ENCODE measurements at regions not wholly inside any gene's neighbourhood (a gene's known extent, or its start where the extent isn't known, plus 50 kb on each side); places are given as distances from the start of the nearest gene placed in this dataset.

DNA sequence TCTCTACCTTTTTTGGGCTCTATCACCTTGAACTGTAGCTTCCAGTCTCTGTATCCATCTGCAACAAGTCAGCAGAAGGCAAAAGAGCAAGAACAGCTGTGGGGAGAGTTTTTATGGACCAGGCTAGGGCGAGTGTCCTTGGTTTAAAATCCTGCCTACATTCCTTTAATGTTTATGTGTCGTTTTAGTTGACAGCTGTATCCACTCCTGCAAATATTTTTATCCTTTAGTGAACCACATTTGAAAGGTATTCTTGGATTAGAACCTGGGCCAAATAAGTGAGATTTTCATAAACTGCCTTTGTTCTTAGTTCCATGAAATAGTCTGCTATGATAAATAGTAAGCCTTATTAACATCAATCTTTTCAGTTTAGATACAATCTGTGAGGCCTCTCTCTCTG is 712.2 kb downstream of the ETS1 start:
- intact Hi-C loops (cut with DNase I): no loop called here
- Histone ChIP-seq H3K27me3 (no peaks in the 10 kb centered on the region), H3K4me3 (no peak overlapping the region), H3K9me3 (no peaks in the 10 kb centered on the region), H3K36me3 (no peaks in the 10 kb centered on the region), H3K4me1 (no peaks in the 10 kb centered on the region), H3K27ac (no peak overlapping the region)
- TF ChIP-seq, protein P1, sequence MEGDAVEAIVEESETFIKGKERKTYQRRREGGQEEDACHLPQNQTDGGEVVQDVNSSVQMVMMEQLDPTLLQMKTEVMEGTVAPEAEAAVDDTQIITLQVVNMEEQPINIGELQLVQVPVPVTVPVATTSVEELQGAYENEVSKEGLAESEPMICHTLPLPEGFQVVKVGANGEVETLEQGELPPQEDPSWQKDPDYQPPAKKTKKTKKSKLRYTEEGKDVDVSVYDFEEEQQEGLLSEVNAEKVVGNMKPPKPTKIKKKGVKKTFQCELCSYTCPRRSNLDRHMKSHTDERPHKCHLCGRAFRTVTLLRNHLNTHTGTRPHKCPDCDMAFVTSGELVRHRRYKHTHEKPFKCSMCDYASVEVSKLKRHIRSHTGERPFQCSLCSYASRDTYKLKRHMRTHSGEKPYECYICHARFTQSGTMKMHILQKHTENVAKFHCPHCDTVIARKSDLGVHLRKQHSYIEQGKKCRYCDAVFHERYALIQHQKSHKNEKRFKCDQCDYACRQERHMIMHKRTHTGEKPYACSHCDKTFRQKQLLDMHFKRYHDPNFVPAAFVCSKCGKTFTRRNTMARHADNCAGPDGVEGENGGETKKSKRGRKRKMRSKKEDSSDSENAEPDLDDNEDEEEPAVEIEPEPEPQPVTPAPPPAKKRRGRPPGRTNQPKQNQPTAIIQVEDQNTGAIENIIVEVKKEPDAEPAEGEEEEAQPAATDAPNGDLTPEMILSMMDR (IDR thresholded peaks at IDR 0.05): no peak
- TF ChIP-seq POLR2A (IDR thresholded peaks at IDR 0.05): no peak
- DNase-seq: no peak
- 6 to 26% methylated on average over 2 of the region's 2 CpGs for WGBS, 2 donors

DNA sequence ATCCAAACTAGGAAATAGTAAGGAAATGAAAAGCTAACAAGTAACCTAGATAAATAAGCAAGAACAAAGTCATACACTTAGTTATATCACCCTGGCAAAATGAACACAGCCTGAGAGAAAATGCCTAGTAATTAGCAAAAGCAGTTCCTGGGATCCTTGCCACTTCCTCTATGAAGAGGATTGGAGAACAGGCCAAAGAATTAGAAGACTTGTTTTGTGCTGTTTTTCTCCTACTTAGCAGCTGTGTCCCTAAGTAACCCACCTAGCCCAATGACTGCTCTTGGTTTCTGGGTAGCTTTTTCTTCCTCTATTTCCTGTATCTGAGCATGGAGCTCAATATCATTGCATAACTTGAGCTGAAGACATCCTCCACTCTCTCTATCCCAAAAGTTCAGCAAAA is 713.9 kb downstream of the ETS1 start:
- Histone ChIP-seq H3K27ac (no peak overlapping the region), H3K4me3 (no peak overlapping the region), H3K36me3 (no peaks in the 10 kb centered on the region), H3K27me3 (no peaks in the 10 kb centered on the region), H3K4me1 (no peaks in the 10 kb centered on the region), H3K9me3 (no peaks in the 10 kb centered on the region)
- intact Hi-C loops (cut with DNase I): no loop called here
- TF ChIP-seq POLR2A (IDR thresholded peaks at IDR 0.05): no peak
- TF ChIP-seq, protein P1 (IDR thresholded peaks at IDR 0.05): no peak
- DNase-seq: no peak

DNA sequence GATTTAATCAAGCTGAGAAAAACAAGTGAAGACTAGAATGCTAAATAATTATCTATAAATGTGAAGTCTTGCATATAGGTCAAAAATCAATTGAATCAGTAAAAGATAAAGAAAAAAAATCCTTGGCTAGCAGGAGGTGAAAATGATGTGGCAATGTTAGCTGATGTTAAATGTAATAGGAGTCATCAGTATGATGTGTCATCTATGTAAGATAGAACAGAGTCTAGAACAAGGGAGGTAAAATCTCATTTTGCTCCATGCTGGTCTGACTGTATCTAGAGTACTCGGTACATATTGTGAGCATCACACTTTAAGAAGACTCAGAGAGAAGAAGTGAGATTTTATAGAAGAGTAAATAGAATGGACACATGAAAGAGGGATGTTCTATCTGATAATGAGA is 721.2 kb downstream of the ETS1 start:
- no peak for TF ChIP-seq POLR2A (IDR thresholded peaks at IDR 0.05)
- TF ChIP-seq, protein P1 (IDR thresholded peaks at IDR 0.05): no peak
- Histone ChIP-seq H3K27ac (no peak overlapping the region), H3K4me1 (no peaks in the 10 kb centered on the region), H3K27me3 (no peaks in the 10 kb centered on the region), H3K36me3 (no peaks in the 10 kb centered on the region), H3K9me3 (no peaks in the 10 kb centered on the region), H3K4me3 (no peak overlapping the region)
- DNase-seq: no peak
- intact Hi-C loops (cut with DNase I): no loop called here
- WGBS, 2 donors: 86 to 95% methylated on average over 1 of the region's 1 CpG

DNA sequence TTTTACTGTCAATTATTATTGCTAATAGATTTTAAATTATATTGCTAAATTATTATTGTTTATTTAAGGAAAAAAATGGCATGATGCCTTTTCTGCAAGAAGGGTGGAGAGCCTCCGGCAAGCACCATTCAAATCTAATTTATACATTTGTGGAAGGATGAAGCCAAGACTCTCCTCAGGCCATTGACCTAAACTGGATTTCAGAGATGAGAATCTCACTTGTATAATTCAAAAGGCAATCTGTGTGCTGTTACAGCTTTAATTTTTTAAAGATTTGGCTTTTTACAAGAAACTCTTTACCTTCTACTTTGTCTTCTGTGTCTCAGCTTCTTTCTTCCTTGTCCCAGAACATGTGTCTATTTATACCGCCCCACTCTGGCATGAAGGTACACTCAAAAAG is 722.5 kb downstream of the ETS1 start:
- no peak for DNase-seq
- WGBS, 2 donors: 76 to 89% methylated on average over 2 of the region's 2 CpGs
- TF ChIP-seq, protein P1 (IDR thresholded peaks at IDR 0.05): no peak
- TF ChIP-seq POLR2A (IDR thresholded peaks at IDR 0.05): no peak
- H3K4me1 ChIP-seq: no peaks in the 10 kb centered on the region
- no peaks in the 10 kb centered on the region for H3K9me3 ChIP-seq
- H3K27ac ChIP-seq: no peak overlapping the region
- no peaks in the 10 kb centered on the region for H3K36me3 ChIP-seq
- intact Hi-C loops (cut with DNase I): no loop called here
- no peaks in the 10 kb centered on the region for H3K27me3 ChIP-seq
- H3K4me3 ChIP-seq: no peak overlapping the region

DNA sequence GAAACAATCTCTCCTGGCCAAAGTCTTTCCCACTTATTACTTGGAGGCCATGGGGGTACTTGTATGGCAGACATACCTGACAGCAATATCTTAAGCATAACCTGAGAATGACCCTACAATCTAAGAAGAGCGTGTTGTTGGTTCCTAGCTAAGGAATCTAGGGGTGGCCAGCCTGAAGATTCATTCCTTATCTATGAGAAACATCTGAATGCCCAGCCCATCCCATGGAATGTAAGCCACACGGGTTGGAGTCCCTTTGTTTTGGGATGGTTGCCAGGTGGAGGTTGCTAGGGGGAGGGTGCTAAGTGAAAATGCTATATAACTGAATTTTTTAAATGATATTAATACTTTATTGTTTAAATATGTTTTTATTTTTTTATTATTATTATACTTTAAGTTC is 725.0 kb downstream of the ETS1 start:
- WGBS, 2 donors: 44 to 54% methylated on average over 2 of the region's 2 CpGs

More for the DNA sequence above, 725.0 kb downstream of the ETS1 start:
- no peak for DNase-seq
- H3K4me1 ChIP-seq: no peaks in the 10 kb centered on the region
- no peak overlapping the region for H3K27ac ChIP-seq
- no peaks in the 10 kb centered on the region for H3K9me3 ChIP-seq
- no peaks in the 10 kb centered on the region for H3K27me3 ChIP-seq
- H3K36me3 ChIP-seq: no peaks in the 10 kb centered on the region
- H3K4me3 ChIP-seq: no peak overlapping the region
- intact Hi-C loops (cut with DNase I): no loop called here
- no peak for TF ChIP-seq POLR2A (IDR thresholded peaks at IDR 0.05)
- TF ChIP-seq, protein P1 (IDR thresholded peaks at IDR 0.05): no peak
